Non-pigmented ciliary epithelial cell (primary cell): ENCODE measurements at regions not wholly inside any gene's neighbourhood (a gene's known extent, or its start where the extent isn't known, plus 50 kb on each side); places are given as distances from the start of the nearest gene placed in this dataset.
"Not testable (repeated sequence)": the region's sequence is repeated elsewhere in the genome, so short reads cannot be mapped to it uniquely, and the experiment has no call there.

ENCODE experiments used
- DNase-seq: peaks from one replicate; pipeline ENCODE4 v3.0.0-alpha.2; 2010; ENCODE audit warnings: low read depth

DNA sequence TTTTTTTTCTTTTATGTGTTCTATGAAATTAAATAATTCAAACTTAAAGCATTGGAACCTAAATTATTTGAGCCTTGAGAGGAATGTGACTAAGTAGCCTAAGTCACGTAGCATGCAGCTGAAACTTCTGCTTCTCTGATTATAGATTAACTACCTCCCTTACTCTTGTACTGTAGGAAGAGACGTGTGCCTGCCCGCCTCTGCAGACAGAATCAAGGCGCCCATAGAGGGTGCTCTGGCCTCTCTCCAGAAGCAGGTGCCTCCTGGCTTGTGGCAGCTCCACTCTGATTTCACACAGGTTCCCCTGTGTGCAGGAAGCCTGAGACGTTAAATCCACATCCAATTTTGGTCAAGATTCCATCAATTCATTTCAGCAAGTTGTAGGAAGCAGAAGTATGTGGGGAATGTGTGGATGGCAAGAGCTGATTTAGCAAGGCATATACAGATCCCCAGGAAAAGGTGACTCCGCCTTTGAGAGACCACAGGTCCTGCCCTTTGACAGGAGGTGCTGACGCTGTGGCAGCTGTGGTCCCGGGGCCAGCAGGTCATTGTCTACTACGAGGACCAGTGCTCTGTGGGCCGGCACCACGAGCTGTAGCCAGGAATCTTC, 1418.8 kb downstream of the CDH11 start:
- no peak for DNase-seq

DNA sequence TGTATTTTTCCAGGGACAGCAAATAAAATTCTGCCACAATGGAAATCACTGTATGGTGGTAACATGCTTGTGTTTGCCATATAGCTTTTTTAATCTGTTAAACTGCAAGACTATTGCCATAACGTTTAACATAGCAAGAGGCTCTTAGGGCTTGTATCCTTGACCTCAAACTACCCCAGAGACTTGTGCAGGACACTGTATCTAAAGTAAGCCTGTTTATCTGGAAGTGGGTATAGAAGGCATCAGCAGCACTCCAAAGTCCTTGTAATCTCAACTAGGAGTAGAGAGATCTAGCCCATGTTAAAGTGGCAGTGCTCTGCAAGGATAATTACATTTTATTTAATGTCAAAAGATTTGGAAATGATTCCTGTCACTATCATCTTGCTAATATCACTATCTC, 1424.1 kb downstream of the CDH11 start:
- no peak for DNase-seq

DNA sequence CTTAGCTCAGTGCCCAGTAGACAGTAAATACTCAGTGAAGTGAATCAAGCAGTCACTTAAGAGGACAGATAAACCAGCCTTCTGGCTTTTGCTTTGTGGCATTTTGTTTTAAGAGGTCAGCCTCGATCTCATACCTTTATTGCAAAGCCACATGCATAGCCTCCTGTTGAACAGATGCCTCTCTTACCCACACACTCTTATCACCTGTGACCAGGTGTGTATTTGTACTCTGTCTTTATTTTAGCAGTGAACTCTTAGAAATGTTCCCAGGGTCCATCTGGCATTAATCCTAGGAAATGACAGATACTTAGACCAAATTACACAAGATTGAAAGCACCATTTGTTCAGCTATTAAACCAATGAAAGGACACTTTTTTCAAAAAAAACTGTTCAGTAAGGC, 1426.5 kb downstream of the CDH11 start:
- no peak for DNase-seq

- DNase-seq, result no peak
Observed at GRCh38 chr16:63690961-63691360, 1430.9 kb downstream of the CDH11 start.

DNA sequence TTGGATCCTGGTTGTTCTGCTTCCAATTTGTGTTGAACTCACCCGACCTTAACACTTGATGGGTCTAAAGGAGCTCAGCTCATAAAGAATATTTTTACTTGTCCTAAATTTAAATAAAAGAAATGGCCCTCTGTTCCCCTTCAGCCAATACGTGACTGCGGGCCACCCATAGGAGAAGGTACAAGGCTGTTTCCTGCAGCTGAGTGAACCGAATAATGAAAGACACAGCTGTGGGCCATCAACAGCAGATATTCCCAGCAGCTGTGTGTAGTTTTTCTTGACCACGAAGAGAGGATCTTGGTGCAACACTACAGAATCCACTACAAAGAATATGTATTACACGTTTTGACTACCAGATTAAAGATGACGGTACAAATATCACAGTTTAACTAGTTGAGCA, 1431.6 kb downstream of the CDH11 start:
- no peak for DNase-seq

- DNase-seq, result no peak
Observed at GRCh38 chr16:63689068-63689467, 1432.8 kb downstream of the CDH11 start.

- DNase-seq, result no peak
Observed at GRCh38 chr16:63684149-63685101, 1437.4 kb downstream of the CDH11 start.

DNA sequence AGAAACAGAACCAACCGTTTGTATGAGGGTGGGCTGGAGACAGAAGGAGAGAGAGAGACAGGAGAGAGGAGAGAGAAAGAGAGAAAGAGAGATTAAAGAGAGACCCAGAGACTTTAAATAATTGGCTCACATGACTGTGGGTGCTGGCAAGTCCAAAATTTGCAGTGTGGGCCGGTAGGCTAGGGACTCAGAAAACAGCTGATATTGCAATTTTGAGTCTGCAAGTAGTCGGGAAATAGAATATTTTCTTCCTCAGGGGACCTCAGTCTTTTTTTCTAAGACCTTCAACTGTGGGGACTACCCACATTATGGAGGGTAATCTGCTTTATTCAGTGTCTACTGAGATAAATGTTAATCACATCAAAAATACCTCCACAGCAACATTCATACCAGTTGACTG, 1439.0 kb downstream of the CDH11 start:
- no peak for DNase-seq

- no peak for DNase-seq
Observed at GRCh38 chr16:63672493-63672892, 1449.4 kb downstream of the CDH11 start.

GRCh38 chr16:63663155-63663554, 1458.7 kb downstream of the CDH11 start:
- DNase-seq, result no peak

- no peak for DNase-seq
Observed at GRCh38 chr16:63655846-63656245, 1466.0 kb downstream of the CDH11 start.

DNA sequence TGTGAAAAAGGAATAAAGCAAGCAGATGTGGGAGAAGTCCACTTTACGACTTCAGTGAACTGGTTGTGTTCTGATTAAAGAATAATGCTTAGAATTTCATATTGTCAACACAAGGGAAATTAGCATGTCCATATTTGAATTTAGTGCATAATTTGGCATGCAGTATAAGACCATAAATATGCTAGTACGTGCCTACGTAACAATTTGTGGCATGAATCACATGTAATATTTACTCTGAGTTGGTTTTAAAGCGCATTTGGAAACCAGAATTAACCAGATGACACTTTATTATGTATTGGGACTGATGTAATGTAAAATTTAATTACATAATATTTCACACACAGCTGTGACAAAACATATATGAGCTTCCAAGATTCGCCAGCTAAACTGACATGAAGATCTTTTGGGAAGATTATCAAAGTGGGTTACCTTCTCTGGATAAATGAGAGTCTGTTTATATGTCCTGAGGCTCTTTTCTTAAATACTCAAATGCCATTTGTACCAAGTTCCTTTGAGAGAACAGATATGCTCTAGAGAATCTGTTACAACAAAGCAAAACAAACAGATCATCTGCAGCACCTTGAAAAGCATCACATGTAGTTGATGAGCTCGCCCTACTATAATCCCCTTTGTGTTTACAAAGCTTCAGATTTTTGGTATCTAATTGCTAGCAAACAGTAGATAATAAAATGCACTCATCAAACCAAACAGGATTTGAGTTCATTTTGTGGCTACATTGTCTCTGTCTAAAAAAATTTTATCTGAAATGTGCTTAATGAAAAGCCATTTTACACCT, 1468.6 kb downstream of the CDH11 start:
- DNase-seq, result no peak

DNA sequence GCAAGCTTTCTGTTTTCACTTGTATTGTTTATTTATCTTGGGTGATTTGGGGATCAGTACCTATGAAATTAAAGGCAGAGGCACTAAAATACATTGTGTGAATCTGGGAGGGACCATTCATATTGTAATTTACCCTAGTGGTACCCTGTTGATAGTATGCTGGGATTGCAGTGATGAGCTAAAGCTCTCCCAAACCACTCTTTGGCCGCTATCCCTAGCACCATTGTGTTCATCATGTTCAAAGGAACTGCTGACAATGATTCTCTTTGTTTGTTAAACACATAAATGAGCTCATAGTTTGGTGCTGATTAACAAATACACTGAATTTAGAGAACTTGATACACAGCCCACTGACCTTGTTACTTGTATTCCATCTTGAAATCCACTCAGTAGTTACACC, 1469.8 kb downstream of the CDH11 start:
- no peak for DNase-seq

DNA sequence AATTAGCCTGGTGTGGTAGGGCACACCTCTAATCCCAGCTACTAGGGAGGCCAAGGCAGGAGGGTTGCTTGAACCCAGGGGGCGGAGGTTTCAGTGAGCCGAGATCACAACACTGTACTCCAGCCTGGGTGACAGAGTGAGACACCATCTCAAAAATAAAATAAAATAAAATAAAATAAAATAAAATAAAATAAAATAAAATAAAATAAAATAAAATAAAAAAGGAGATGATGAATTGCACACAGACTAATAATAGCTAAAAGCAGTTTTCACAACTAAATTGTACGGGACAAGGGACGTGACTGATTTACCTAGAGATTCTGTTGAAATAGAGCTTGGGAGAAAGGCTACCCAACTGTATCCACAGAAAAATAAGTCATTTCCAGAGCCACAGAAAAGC, 1471.3 kb downstream of the CDH11 start:
- DNase-seq, result no peak

GRCh38 chr16:63633706-63634445, 1488.0 kb downstream of the CDH11 start:
- DNase-seq, result not testable (repeated sequence)

DNA sequence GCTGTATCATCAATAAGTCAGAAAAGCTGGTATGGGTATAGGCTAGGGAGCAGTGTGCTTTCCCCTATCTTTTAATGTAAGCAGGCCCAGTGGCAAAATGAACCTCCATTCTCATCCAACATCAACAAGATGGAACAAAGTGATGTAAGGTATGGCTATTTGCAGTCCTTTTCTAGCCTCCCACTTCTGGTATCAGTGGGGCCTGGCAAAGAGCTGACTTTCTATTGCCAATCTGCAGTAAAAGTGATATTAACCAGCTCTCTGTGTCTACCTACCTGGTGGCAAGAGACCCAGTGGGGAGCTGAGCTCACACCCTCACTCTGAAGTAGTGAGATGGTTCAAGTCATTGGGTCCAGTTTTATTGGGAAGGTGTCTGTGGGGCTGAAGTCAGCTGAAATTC, 1492.6 kb downstream of the CDH11 start:
- no peak for DNase-seq

GRCh38 chr16:63628812-63629211, 1493.1 kb downstream of the CDH11 start:
- DNase-seq, result no peak

- DNase-seq, result no peak
Observed at GRCh38 chr16:63625126-63625525, 1496.7 kb downstream of the CDH11 start.

- DNase-seq, result no peak
Observed at GRCh38 chr16:63623551-63624039, 1498.3 kb downstream of the CDH11 start.

DNA sequence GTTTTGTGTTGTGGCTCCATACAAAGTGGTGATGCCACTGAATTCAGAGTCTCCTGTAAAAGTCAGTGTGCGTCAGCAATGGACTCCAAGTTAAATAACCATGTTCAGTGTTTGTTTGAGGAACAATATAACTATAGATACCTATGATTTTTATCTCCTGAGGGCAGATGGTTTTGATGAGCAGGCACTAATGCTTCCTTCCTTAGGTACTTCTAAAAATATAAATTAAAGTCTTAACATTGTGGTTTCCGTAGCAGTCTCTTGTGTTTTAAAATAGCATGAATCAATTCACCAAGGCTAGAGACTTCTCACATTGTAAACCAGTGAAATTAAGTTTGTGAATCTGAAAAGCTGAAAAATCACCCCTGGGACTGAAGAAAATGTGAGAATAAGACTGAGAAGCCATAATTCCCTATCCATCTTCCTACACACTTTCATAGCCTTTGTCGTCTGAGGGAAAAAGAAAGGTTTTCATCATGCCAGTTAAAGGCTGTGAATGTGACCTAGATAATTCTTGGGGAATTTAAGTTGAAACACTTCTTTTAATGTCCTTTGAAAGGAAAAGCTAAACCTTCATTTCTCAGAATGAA, 1502.9 kb downstream of the CDH11 start:
- no peak for DNase-seq

DNA sequence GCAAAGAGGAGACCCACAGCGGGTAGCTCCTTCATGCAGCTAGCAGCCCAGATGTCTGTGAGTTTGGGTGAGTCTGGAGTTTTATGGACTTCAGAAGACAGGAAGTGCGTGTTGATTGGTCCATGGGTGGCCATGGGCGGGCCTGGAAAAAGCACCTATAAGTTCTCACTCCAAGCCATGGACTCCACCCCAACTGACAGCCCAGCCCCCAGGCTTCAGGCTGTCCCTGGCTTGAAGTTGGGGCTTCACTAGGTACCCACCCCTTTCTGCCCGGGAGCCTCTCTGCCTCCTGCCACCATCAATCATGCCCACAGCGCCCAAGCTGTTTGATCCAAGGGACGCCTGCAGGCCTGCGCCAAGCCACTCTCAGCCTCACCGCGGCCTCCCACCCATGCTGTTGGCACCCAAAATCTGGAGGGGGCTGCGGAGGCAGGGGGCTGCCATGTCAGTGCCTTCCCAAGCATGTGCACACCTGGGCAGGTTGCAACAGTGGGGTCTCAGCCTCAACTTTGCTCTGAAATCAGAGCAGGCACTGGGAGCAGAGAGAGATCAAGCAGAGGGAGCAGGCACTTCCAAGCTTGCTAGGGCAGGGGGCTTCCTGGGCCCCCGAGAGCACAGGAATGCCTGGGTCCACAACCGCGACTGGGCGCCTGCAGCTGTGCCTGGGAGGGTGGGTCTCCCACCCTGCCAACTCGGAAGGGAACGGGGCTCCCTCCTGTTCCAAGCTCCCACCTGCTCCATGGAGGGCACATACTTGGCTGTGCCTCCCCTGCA, 1503.7 kb downstream of the CDH11 start:
- no peak for DNase-seq
